ENCODE measurements at regions not wholly inside any gene's neighbourhood (a gene's known extent, or its start where the extent isn't known, plus 50 kb on each side); places are given as distances from the start of the nearest gene placed in this dataset.
A peak's percentile ranks its signal among the peaks of the same experiment; 100 is the strongest.

DNA sequence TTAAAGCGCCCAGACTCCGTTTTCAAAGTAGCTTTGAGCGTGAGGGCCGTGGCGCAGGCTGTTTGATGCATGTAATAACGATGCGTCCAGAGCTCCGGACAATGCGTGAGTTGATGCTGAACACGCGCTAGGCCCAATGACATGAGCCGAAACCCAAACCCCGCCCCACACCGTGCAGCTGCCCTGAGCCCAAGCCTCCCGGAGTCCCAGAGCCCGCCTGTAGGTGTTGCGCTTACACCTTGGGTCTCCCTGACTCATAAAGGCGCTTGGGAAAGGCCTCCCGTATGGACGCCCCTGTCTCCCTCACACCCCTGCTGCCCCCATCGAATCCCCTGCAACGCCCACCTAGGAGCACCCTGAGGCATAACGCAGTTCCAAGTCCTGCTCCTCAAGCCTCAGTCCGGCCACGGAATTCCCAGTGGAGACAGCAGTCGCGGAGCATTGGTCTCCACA, 87.6 kb downstream of the ERMARD start:
- no peak for DNase-seq

DNA sequence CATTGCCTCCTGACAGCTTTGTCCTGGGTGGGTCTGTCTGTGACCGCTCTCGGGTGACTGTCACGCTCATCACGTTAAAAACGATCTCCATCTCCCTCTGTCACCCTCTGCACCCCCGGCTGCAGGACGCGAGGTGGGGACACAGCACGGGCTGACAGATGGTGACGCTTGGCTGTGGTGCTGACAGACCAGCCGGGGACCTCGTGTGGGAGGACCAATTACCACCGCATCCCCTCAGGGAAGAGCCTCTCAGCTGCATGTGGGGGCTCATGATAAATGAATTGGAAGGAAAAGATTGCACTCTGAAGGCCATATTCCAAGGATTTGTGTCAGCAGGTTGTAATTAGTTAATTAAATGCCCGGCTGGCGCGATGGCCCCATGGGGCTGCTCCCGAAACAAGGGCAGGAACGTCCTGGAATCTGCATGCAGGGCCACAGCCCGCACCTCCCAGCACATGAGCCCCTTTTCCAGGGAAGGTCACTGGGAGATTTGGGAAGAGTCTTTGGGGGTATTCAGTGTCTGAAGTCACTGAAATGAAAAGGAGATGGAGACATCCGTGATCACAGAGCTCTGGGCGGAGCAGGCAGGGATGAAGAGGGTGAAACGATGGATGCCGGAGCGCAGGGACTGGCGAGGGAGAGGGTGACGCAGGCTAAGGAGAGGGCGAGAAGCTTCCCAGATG, 87.1 kb downstream of the ERMARD start:
- no peak for DNase-seq

DNA sequence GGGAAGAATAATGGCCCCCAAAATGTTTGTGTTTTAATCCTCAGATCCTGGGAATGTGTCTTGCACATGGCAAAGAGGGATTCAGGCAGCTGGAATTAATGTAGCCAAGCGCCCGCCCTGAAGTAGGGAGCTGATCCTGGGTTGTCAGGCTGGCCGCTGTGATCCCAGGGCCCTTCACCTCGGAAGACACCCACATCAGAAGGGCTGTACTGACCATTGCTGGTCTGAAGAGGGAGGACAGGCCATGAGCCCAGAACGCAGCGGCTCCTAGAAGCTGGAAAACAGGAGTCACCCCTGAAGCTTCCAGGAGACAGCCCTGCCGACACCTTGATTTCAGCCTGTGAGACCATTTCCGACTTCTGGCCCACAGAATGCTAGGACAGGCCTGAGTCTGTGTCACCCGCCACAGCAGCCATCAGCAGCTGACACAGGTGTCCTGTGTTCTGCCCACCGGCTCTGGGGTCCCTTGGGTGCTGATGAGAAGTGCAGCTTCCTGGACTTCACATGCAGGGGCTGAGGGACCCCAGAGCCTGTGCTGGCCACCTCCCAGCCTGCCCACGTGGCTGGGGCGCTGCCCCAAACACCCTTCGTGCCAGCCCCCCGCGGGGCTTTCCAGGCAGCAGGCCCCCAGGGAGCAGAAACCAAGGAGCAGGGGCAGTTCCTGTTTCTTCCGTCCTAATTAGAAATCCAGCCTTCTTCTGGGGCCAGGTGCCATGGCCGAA, 86.3 kb downstream of the ERMARD start:
- no peak for DNase-seq

DNA sequence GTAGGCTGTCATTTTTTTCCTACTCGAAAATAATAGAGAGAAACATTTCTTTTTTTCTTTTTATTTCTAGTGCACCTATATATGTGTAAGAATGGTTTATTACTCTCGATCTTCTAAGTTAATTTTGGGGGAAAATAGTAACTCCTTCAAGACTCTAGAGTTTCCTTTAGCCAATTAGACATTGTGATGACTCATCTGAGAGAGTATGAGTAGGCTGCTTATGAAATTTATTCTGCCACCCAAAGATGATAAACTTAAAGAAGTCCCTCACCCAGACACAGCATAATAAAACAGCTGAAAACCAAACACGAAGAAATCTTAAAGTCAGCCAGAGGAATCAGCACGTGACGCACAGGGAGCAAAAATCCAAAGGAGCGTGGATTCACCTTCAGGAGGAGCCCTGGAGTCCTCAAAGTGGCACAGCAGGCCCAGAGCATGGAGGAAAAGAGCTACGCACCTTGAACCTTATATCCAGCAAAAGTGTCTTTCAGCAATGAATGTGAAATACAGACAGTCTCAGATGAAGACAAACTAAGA, 81.9 kb downstream of the ERMARD start:
- DNase-seq: no peak

DNA sequence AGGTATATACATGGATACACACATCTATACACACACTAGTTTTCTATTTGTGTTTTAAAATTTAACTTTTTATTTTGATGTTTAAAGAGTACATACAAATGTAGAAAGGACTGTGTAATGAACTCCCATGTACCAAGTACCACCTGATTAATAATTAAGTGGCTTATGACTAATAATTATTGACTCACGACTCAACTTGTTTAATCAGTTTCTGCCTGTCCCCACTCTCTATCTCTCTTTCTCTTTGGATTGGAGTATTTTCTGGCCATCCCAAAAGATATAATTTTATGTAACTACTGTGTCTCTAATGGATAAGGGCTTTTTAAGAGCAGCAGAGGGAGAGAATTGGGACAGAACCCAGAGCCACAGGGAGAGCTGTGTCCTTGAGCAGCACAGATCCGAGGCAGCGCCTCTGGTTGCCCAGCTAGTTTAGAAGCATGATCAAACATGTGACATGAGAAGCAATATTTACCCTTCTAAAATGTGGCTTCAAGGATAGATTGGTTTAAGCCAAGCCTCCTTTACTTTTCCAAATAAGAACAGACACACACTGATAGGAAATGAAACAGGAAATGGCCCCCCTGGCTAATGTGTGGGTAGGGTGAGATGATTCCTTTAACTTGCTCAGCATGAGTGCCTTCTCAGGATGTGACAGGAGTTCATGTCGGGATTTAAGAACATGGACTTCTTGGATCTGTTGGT, 81.0 kb downstream of the ERMARD start:
- no peak for DNase-seq

DNA sequence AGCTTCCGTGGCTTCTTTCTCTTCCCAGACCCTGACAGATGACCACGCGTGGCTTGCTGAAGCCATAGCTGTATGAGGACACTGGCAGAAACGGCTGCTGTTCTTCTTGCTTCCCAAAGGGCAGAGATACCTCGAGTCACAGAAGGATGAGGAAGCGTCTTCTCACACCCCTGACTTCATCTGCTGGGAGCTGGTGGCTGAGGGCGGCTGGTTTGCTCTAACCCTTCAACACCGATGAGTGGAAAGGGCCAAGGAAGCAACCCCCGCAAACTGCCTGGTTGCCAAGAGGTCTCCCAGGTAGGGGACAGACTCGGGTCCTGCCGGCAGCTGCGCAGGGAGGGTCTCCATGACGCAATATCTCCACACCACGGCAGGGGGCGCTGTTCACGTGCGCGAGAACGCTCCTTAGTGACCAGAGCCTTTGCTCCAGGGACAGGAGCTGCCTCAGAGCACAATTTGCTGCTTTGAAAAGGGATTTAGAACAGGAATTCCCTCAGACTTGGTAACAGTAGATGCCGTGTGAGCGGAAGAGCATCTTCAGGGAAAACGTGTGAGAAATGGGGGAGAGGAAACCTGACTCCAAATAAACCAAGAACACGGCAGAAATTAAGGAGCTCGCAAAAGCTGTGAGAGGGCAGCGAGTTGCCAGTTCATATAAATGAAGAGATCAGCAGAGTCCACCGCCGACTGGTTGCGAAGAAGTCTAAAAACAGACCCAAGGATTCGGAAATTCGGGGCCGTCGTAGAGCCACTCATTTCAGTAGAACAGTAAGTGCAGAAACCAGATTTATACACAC, 80.2 kb downstream of the ERMARD start:
- DNase-seq: peak; percentile 80

All from DMS79 treated with DMSO at 0.1 percent for 48 hours (cell line).